ENCODE measurements at regions not wholly inside any gene's neighbourhood (a gene's known extent, or its start where the extent isn't known, plus 50 kb on each side); places are given as distances from the start of the nearest gene placed in this dataset.

DNA sequence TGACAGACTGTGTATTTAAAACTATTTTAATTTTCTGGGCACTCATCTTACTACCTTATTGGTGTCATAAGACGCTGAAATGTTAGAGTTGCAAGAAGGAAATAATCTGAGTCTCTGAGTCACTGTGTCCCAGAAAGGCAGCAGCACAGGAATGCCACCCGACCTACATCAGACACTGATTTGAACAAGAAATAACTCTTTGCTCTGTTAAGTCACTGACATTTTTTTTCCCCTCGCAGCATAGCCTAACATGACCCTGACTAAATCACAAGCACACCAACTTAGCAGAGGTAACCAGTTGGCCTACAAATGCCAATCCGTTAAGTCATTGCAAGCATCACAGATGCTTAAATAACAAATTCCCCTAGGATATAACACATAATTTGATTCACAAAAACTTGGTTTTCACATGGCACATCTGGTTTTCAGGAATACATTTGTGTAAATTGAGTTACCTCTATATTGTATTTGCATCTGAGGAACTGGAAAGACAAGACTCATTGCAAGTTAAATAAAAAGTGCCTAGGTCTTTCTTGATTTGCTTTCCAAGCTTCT lies 349.1 kb downstream of the SEC16B start:
- Histone ChIP-seq H3K36me3 (ENCODE audit: low read length) (no peaks in the 10 kb centered on the region), H3K9ac (ENCODE audit: low read length) (no peak overlapping the region), H3K27me3 (ENCODE audit: low read length) (no peaks in the 10 kb centered on the region), H3F3A (ENCODE audit: insufficient read depth) (no peaks in the 10 kb centered on the region), H3K4me3 (ENCODE audit: insufficient read depth, low read length, poor library complexity, severe bottlenecking) (no peak overlapping the region), H2AFZ (ENCODE audit: low read depth, low read length, severe bottlenecking) (no peak overlapping the region), H4K20me1 (ENCODE audit: low read depth, low read length) (no peaks in the 10 kb centered on the region), H3K9me3 (ENCODE audit: insufficient read depth, low read length) (no peaks in the 10 kb centered on the region), H3K9me2 (replicated peaks; ENCODE audit: insufficient read depth, low read length) (no peaks in the 10 kb centered on the region), H3K79me2 (ENCODE audit: insufficient read depth, low read length) (no peaks in the 10 kb centered on the region), H3K27ac (ENCODE audit: low read depth, low read length) (no peak overlapping the region), H3K4me2 (ENCODE audit: low read depth, low read length, poor library complexity, severe bottlenecking) (no peak overlapping the region)
- TF ChIP-seq, protein P1, sequence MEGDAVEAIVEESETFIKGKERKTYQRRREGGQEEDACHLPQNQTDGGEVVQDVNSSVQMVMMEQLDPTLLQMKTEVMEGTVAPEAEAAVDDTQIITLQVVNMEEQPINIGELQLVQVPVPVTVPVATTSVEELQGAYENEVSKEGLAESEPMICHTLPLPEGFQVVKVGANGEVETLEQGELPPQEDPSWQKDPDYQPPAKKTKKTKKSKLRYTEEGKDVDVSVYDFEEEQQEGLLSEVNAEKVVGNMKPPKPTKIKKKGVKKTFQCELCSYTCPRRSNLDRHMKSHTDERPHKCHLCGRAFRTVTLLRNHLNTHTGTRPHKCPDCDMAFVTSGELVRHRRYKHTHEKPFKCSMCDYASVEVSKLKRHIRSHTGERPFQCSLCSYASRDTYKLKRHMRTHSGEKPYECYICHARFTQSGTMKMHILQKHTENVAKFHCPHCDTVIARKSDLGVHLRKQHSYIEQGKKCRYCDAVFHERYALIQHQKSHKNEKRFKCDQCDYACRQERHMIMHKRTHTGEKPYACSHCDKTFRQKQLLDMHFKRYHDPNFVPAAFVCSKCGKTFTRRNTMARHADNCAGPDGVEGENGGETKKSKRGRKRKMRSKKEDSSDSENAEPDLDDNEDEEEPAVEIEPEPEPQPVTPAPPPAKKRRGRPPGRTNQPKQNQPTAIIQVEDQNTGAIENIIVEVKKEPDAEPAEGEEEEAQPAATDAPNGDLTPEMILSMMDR (IDR thresholded peaks at IDR 0.05; ENCODE audit: insufficient read depth, low read length, poor library complexity, severe bottlenecking), result no peak
- TF ChIP-seq EZH2phosphoT487 (conservative IDR thresholded peaks at IDR 0.05; ENCODE audit: low read length), result no peak

- Histone ChIP-seq H4K20me1 (ENCODE audit: low read depth, low read length) (no peaks in the 10 kb centered on the region), H3F3A (ENCODE audit: insufficient read depth) (no peaks in the 10 kb centered on the region), H3K9me3 (ENCODE audit: insufficient read depth, low read length) (no peaks in the 10 kb centered on the region), H3K9ac (ENCODE audit: low read length) (no peak overlapping the region), H3K79me2 (ENCODE audit: insufficient read depth, low read length) (no peaks in the 10 kb centered on the region), H3K27me3 (ENCODE audit: low read length) (no peaks in the 10 kb centered on the region), H3K4me2 (ENCODE audit: low read depth, low read length, poor library complexity, severe bottlenecking) (no peak overlapping the region), H3K36me3 (ENCODE audit: low read length) (no peaks in the 10 kb centered on the region), H3K27ac (ENCODE audit: low read depth, low read length) (no peak overlapping the region), H2AFZ (ENCODE audit: low read depth, low read length, severe bottlenecking) (no peak overlapping the region), H3K9me2 (replicated peaks; ENCODE audit: insufficient read depth, low read length) (no peaks in the 10 kb centered on the region), H3K4me3 (ENCODE audit: insufficient read depth, low read length, poor library complexity, severe bottlenecking) (no peak overlapping the region)
- TF ChIP-seq, protein P1 (IDR thresholded peaks at IDR 0.05; ENCODE audit: insufficient read depth, low read length, poor library complexity, severe bottlenecking), result no peak
- TF ChIP-seq EZH2phosphoT487 (conservative IDR thresholded peaks at IDR 0.05; ENCODE audit: low read length), result no peak
Measured at GRCh38 chr1:177615251-177615650, 354.6 kb downstream of the SEC16B start.

- Histone ChIP-seq H3F3A (ENCODE audit: insufficient read depth) (no peaks in the 10 kb centered on the region), H2AFZ (ENCODE audit: low read depth, low read length, severe bottlenecking) (no peak overlapping the region), H3K9ac (ENCODE audit: low read length) (no peak overlapping the region), H3K36me3 (ENCODE audit: low read length) (no peaks in the 10 kb centered on the region), H4K20me1 (ENCODE audit: low read depth, low read length) (no peaks in the 10 kb centered on the region; the same call in 1 of the 2 replicates), H3K27ac (ENCODE audit: low read depth, low read length) (no peak overlapping the region), H3K4me3 (ENCODE audit: insufficient read depth, low read length, poor library complexity, severe bottlenecking) (no peak overlapping the region), H3K27me3 (ENCODE audit: low read length) (no peaks in the 10 kb centered on the region), H3K9me3 (ENCODE audit: insufficient read depth, low read length) (no peaks in the 10 kb centered on the region), H3K4me2 (ENCODE audit: low read depth, low read length, poor library complexity, severe bottlenecking) (no peak overlapping the region), H3K9me2 (replicated peaks; ENCODE audit: insufficient read depth, low read length) (no peaks in the 10 kb centered on the region), H3K79me2 (ENCODE audit: insufficient read depth, low read length) (no peaks in the 10 kb centered on the region)
- TF ChIP-seq EZH2phosphoT487 (conservative IDR thresholded peaks at IDR 0.05; ENCODE audit: low read length), result no peak
- TF ChIP-seq, protein P1 (IDR thresholded peaks at IDR 0.05; ENCODE audit: insufficient read depth, low read length, poor library complexity, severe bottlenecking), result no peak
Measured at GRCh38 chr1:177611402-177611801, 358.5 kb downstream of the SEC16B start.

Data from SU-DHL-6 (cell line).